ENCODE measurements at regions not wholly inside any gene's neighbourhood (a gene's known extent, or its start where the extent isn't known, plus 50 kb on each side); places are given as distances from the start of the nearest gene placed in this dataset.

DNA sequence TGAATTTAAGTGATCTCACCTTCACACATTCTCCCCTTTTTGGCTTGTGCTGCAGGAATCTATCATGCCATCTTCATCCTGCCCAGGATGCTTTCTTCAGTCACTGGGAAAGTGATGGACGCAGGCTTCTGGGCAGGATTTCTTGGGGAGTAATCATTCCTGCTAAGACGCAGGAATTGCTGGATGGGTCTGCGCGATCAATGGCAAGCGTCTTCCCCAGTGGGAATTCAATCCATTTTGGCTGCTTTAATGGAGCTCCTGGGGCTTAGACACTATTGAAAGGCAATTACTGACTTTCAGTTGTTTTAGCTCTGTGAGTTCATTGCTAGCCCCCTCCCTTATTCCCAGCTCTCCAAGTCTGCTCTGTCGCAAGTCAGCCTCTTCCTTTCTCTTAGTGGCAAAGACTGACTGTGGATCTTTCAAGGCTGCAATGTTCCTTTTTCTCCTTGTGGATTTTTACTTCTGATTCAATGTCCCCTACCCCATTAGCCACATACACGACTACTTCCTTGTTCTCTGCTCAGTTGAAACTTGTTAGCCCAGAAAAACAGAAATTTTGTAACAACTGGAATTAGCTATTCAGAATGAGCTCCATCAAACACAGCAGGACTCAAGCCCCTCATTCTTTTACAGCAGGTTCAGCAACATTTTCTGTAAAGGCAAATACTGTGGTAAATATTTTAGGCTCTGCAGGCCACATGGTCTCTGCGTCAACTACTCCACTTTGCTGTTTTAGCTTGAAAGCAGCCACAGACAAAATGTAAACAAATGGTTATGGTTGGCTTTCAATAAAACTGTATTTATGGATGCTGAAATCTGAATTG lies 154.9 kb downstream of the ASB9 start:
- Mint-ChIP-seq H3K27ac (no peak overlapping the region), H3K4me1 (peaks cover 4% of the 10 kb centered on the region), H3K4me3 (no peak overlapping the region), H3K27me3 (ENCODE audit: low read depth, poor library complexity) (no peaks in the 10 kb centered on the region), H3K9me3 (peaks cover 13% of the 10 kb centered on the region), H3K36me3 (ENCODE audit: low read depth) (no peaks in the 10 kb centered on the region)
- TF ChIP-seq, protein P1, sequence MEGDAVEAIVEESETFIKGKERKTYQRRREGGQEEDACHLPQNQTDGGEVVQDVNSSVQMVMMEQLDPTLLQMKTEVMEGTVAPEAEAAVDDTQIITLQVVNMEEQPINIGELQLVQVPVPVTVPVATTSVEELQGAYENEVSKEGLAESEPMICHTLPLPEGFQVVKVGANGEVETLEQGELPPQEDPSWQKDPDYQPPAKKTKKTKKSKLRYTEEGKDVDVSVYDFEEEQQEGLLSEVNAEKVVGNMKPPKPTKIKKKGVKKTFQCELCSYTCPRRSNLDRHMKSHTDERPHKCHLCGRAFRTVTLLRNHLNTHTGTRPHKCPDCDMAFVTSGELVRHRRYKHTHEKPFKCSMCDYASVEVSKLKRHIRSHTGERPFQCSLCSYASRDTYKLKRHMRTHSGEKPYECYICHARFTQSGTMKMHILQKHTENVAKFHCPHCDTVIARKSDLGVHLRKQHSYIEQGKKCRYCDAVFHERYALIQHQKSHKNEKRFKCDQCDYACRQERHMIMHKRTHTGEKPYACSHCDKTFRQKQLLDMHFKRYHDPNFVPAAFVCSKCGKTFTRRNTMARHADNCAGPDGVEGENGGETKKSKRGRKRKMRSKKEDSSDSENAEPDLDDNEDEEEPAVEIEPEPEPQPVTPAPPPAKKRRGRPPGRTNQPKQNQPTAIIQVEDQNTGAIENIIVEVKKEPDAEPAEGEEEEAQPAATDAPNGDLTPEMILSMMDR (IDR thresholded peaks at IDR 0.05), result no peak
- DNase-seq, result no peak

DNA sequence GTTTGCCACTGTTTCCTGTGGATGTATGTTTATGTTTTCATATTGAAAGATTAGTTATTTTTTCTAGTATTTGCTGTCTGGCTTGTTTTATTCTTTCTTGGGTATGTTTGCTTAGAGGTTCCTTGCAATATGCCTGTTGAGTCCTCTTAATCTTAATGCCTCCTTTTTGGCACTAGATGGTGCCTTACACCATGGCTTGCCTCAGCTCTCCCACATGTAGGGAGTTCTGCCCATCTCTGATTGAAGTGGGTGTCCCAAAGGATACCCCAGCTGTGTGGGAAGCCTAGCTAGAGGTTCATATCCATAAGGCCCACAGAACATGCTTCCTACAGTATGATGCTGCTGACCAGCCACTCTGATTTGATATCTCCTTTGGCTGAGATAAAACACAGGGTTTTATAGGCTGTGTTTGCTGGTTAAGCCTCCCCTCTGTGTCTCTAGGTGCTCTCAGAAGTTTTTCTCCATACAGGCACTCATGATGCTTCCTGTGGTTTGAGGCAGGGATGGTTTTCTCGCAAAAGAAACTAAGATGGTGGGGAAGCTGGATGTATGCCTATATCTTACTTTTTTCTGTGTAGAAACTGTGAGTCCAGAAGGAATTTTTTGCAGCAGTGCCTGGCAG lies 162.4 kb downstream of the ASB9 start:
- no peaks in the 10 kb centered on the region for H3K4me1 Mint-ChIP-seq
- no peak for DNase-seq
- TF ChIP-seq, protein P1 (IDR thresholded peaks at IDR 0.05), result no peak
- H3K9me3 Mint-ChIP-seq, result peaks cover 49% of the 10 kb centered on the region
- H3K36me3 Mint-ChIP-seq (ENCODE audit: low read depth), result no peaks in the 10 kb centered on the region
- no peak overlapping the region for H3K4me3 Mint-ChIP-seq
- H3K27ac Mint-ChIP-seq, result no peak overlapping the region
- H3K27me3 Mint-ChIP-seq (ENCODE audit: low read depth, poor library complexity), result peaks cover 4% of the 10 kb centered on the region

DNA sequence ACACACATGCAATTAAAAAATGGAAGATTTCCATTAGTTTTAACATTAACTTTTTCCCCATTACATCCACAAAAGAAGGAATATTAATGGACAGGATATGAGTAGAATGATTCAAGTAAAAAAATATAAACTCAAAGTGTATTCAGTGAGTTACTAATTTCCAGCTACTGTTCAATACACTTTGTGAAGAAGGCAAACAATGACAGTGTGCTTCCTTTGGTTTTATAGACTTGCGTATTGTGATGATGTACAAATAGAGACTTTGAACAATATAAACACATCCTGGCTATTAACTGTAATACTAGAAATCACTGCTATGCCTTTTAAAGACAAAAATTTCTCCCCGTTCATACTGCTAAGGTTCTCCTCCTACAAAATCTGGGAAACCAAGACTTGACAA lies 171.4 kb downstream of the ASB9 start:
- Mint-ChIP-seq H3K27me3 (ENCODE audit: low read depth, poor library complexity) (no peaks in the 10 kb centered on the region), H3K9me3 (peaks cover 50% of the 10 kb centered on the region), H3K36me3 (ENCODE audit: low read depth) (no peaks in the 10 kb centered on the region), H3K4me3 (no peak overlapping the region), H3K4me1 (no peaks in the 10 kb centered on the region), H3K27ac (no peak overlapping the region)
- TF ChIP-seq, protein P1 (IDR thresholded peaks at IDR 0.05), result no peak
- DNase-seq, result no peak

DNA sequence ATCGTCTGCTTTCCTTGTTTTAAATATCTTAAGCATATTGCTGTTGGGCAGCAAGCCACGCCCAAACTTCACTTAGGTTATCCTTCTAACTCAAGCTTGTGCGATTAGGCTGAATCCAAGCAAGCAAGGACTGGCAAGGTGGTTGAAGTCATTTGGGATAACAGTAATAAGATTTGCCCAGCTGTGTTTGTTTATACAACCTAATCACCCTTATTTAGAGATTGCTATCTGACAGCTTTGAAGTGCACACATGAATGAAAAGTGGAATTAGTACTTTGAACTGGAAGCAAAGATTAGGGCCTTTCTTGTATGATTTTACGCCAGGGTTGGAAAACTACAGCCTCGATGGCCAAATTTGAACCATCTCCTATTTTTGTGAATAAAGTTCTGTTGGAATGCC lies 182.1 kb downstream of the ASB9 start:
- TF ChIP-seq, protein P1 (IDR thresholded peaks at IDR 0.05), result no peak
- DNase-seq, result no peak
- Mint-ChIP-seq H3K4me3 (no peak overlapping the region), H3K36me3 (ENCODE audit: low read depth) (no peaks in the 10 kb centered on the region), H3K9me3 (peaks cover 70% of the 10 kb centered on the region), H3K4me1 (no peaks in the 10 kb centered on the region), H3K27me3 (ENCODE audit: low read depth, poor library complexity) (peaks cover 4% of the 10 kb centered on the region), H3K27ac (no peak overlapping the region)

DNA sequence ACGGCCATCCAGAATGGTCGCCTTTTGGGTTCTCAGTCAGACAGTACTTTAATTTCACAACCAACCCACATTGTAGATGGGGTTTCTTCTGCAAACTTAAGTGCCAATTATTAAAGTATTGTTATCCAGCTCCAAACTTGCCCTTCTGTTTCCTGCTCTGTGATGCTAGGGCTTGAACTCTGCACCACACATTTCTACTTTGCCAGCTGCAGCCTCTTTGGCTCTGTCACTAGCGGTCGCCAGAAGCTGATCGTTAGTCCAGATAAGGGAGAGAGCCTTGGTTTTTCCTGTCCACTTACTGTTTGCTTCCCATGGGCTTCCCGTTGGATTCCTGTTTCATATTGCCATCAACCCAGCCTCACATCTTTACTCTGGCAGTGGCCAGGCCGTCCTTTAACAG lies 196.6 kb downstream of the ASB9 start:
- TF ChIP-seq, protein P1 (IDR thresholded peaks at IDR 0.05), result no peak
- Mint-ChIP-seq H3K9me3 (peaks cover 27% of the 10 kb centered on the region), H3K27me3 (ENCODE audit: low read depth, poor library complexity) (peaks cover 14% of the 10 kb centered on the region), H3K27ac (no peak overlapping the region), H3K36me3 (ENCODE audit: low read depth) (no peaks in the 10 kb centered on the region), H3K4me3 (no peak overlapping the region), H3K4me1 (no peaks in the 10 kb centered on the region)
- no peak for DNase-seq
